ENCODE measurements at regions not wholly inside any gene's neighbourhood (a gene's known extent, or its start where the extent isn't known, plus 50 kb on each side); places are given as distances from the start of the nearest gene placed in this dataset.

- TF ChIP-seq CTCF (conservative IDR thresholded peaks at IDR 0.05) (no peak), ZFX (IDR thresholded peaks at IDR 0.05) (no peak)
Observed at GRCh38 chr2:106293271-106293783, 99.2 kb upstream of the UXS1 start.
